GM12878 (cell line): ENCODE measurements at regions not wholly inside any gene's neighbourhood (a gene's known extent, or its start where the extent isn't known, plus 50 kb on each side); places are given as distances from the start of the nearest gene placed in this dataset.
"Not testable (repeated sequence)": the region's sequence is repeated elsewhere in the genome, so short reads cannot be mapped to it uniquely, and the experiment has no call there.

Source experiments
- CHD4 ChIP-seq: fragments of 200-600 bp; sonication (generic); IDR thresholded peaks from 2 replicates; pipeline ENCODE4 v1.6.1; 2016; ENCODE audit warnings: mild to moderate bottlenecking
- CTCF ChIP-seq, 3 experiments: IDR thresholded peaks in 2 of 3; conservative IDR thresholded peaks in 1 of 3; 2 replicates each; pipeline ENCODE4 v1.5.1; 2011; ENCODE audit warnings: low read depth in 3 of 3, low read length in 3 of 3, mild to moderate bottlenecking in 3 of 3, control low read depth in 2 of 3, moderate library complexity in 2 of 3, inconsistent platforms in 1 of 3, mixed read lengths in 1 of 3; ENCODE audit not compliant: control insufficient read depth in 2 of 3, insufficient read depth in 1 of 3; ENCODE audit errors: extremely low read depth in 1 of 3
- EP300 ChIP-seq, 2 experiments: fragments of 150-350 bp in 1 of 2; IDR thresholded peaks; 2 replicates each; pipeline ENCODE4 v1.6.1; 2011 to 2012; ENCODE audit warnings: low read depth in 2 of 2, low read length in 2 of 2, borderline replicate concordance in 1 of 2, improper control_type of control experiment in 1 of 2, inconsistent platforms in 1 of 2; ENCODE audit not compliant: control insufficient read depth in 1 of 2

DNA sequence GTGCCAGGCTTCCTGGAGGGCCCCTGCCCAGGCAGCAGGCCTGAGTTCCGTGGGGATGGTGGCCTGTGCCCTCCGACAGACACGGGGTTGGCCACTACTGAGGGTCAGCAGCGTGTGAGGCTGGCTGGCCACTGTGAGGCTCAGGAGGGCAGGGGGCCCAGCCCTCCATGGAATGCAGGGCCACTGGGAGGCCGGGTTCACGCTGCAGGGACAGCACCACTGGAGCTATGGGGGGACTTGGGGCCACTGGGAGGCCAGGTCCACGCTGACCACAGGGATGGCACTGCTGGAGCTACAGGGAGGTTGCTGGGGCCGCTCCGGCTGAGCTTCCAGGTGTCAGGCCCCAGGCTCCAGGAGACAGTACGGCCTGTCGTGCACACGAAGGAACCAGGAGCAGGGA, 116.7 kb upstream of the ZNF469 start:
- TF ChIP-seq CTCF (IDR thresholded peaks at IDR 0.05 in 2 of 3, conservative IDR thresholded peaks at IDR 0.05 in 1 of 3; ENCODE audit: control insufficient read depth in 2 of 3, extremely low read depth in 1 of 3, insufficient read depth in 1 of 3, low read depth in 3 of 3, low read length in 3 of 3); EP300 (IDR thresholded peaks at IDR 0.05; ENCODE audit: borderline replicate concordance in 1 of 2, control insufficient read depth in 1 of 2, low read depth in 2 of 2, low read length in 2 of 2); CHD4: not testable (repeated sequence)
